ENCODE measurements at regions not wholly inside any gene's neighbourhood (a gene's known extent, or its start where the extent isn't known, plus 50 kb on each side); places are given as distances from the start of the nearest gene placed in this dataset.

DNA sequence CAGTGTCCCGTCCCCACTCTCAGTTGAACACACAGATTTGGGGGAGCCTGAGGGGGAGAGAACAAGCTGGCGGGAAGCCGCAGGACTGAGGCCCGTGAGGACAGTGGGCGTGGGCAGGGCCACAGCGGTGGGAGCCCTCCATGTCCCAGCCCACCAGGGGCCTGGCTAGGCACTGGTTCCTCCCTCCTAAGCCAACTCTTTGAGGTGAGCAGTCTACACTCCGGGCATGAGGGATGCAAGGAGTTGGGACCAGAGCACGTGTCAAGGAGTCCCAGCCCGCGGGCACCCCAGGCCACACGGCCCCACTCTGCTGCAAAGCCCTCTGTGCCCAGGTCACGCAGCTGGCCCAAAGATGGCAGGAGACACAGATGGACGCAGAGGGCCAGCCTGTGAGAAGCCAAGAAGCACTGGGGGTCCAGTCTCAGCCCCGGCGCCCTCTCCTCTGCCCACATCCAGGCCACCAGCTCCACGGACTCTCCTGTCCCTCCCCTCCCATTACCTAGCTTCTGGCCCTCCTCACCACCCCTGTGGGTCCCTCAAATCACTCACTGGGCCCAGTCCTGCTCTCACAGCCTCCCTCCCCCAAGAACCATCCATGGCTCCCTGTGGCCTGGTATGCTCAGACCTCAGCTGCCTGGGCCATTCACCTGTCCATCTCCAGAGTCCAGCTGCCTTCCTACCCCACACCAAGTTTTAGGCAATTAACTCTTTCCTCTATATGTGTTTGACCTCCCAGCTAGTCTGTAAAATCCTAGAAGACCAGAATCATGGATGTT, 206.5 kb downstream of the RBFOX3 start:
- in situ Hi-C loops (cut with MboI; ENCODE audit: low sequenced_read_pairs): no loop called here

DNA sequence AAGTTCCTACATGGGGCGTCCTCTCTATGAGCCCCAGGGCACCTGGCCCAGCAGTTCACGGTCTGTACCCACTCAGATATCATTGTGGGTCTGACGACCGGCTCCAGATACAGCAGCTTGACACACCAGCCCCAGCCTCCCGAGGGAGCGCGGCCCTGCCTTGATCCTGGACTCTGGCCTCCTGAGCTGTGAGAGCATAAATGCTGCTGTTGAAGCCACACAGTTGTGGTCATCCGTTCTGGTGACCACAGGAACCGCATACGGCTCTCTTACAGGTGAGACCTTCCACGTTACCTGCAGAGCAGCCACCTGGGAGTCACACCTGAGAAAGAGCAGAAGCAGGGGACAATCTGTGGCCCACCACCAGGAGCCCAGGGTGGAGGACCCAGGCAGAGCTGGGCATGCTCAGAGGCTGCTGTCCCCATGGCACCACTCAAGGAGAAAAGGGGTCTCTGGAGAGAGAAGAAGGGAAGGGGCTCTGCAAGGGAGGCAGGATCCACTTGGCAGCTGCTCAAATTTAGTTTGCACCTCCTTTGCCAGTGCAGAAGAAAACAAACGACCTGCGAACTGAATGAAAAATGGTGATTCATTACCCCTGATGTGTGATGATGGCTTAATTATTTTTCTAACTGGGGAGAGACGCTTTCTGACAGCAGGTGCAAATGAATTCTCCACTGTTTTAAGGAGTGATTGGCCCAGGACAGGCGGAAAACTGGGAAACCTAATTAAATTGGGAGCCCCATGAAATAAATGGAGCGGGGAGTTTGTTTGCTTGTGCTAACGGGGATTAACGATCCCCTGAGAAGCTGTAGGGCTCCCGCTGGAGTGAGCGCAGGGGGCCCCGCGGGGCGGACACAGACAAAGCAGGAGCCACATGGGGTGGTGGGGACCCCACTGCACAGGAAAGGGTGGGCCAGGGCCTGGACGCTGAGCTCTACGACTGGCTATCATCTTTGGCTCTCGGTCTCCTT, 208.9 kb downstream of the RBFOX3 start:
- in situ Hi-C loops (cut with MboI; ENCODE audit: low sequenced_read_pairs): no loop called here

DNA sequence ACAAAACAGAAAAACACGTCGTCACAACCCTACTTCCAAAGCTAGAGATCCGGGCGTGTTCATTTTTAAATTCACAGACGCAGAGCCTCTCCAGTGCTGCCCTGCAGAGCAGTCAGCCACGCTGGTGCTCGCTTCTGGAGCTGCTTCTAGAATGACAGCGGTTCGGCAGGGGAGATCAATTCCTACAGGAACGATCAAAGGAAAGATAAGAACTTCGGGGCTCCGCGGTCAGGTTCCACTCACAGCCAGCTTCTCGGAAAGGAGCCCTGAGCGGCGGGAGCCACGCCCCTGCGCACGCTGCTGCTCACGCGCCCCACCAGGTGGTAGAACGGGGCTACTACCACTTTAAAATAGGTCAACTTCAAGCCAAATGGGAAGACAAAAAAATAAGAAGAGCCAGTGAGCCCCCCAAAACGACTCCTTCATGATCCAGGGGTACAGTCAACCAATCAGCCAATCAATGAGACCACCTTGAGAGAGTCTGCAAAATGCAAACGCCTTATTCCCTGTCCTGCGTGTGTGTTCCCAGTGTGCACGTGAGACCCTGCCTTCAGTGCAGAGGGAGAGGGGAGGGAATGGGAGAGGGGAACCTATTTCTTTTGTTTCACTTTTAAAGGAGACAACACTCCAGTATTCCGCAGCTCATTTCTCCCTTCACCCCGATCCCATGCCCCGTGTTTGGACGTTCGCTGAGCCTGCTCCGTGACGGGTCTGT, 209.7 kb downstream of the RBFOX3 start:
- in situ Hi-C loops (cut with MboI; ENCODE audit: low sequenced_read_pairs): no loop called here

DNA sequence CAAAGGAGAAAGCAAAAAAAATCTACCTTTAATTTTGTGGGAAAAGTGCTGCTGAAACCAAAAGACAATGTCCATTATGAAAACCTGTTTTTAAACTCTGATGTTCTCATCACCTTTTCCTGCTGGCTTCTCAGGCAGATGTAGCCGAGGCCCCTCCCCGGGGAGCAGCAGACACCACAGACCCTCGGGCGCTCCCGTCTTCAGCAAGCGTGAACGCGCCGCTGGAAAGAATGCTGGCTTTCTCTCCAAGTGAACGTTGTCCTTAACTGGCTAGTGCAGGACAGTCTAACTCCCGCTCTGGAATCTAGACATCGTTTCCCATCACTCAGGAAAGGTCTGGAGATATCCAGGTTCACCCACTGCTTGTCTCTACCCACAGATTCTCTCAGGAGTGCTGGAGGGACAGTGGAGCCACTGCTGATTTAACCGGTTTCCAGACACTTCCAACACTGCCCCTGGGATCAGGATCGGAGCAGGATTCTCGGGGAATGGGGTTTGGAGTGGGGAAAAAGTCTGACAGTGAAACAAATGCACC, 211.2 kb downstream of the RBFOX3 start:
- in situ Hi-C loops (cut with MboI; ENCODE audit: low sequenced_read_pairs): loop anchor here (25.0 kb wide), 1 partner anchor 337 kb away; the partner anchor contains the start of gene ENGASE

DNA sequence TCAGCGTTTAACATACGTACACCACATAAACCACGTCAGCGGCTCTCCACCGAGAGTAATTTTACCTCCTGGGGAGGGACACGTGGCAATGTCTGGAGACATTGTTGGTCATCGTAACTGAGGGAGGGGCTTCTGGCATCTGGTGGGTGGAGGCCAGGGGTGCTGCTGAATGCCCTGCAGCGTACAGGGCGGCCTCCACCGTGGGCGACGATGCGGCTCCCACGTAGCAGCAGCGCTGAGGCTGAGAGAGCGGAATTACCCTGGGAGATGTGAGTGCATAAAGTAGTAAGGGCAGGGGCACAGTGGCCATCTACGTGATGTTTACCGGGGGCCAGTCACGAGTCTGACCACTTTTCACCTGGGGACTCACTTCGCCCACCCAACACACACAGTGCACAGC, 212.4 kb downstream of the RBFOX3 start:
- in situ Hi-C loops (cut with MboI; ENCODE audit: low sequenced_read_pairs): loop anchor here (25.0 kb wide), 1 partner anchor 336 kb away; the partner anchor contains the start of gene ENGASE

DNA sequence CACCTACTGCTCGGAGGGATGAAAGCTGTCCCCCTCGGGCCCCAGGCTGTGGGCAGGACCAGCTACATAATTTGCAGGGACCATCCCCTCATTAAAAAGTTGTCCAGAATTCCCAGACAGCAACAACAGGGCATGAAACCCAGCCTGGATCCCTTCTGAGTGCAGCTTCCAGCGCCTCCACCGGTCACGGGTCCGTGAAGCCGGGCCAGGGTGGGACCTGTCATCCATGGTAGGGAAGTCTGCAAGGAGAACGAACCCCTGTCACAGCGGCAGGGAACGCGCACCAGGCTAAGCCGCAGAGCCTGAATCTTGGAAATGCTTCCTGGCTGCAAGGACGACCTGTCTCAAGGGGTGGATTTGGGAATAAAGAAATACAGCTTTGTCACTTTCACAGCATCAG, 214.2 kb downstream of the RBFOX3 start:
- in situ Hi-C loops (cut with MboI; ENCODE audit: low sequenced_read_pairs): loop anchor here (25.0 kb wide), 1 partner anchor 334 kb away; the partner anchor contains the start of gene ENGASE

DNA sequence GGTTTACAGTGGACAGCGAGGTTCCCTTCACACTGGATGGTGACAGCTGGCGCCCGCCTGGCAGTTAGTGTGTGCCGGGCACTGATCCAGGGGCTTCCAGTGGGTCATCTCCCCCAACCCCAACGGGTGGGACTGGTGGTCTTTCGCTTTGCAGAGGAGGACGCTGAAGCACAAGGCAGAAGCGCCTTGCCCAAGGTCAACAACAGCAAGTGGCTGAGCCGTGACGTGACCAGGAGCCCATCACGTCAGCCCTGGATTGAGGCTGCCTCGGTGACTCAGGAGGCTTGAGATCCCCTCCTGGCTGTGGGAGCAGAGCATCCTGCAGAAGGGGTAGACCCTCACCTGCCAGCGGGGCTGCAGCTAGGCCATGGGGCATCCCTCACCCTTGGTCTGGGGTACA, 215.3 kb downstream of the RBFOX3 start:
- in situ Hi-C loops (cut with MboI; ENCODE audit: low sequenced_read_pairs): loop anchor here (25.0 kb wide), 1 partner anchor 333 kb away; the partner anchor contains the start of gene ENGASE

DNA sequence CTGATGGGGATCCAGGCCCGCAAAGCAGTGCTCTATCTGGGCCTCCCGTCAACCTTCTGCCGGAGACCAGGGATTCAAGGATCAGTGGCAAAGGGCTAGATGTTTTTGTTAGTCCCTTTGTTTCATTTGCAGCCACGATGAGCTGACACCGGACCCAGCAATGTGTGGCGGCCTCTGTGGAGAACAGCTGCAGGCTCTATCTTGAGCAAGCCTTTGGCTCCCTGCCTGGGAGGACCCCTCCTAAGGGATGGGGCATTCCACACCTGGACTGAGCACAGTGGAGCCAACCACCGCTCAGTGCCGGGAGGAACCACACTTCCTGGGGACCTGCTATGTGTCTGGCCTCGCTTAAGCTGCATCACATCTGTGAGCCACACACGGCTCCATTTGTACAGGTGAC, 215.8 kb downstream of the RBFOX3 start:
- in situ Hi-C loops (cut with MboI; ENCODE audit: low sequenced_read_pairs): loop anchor here (25.0 kb wide), 1 partner anchor 333 kb away; the partner anchor contains the start of gene ENGASE

DNA sequence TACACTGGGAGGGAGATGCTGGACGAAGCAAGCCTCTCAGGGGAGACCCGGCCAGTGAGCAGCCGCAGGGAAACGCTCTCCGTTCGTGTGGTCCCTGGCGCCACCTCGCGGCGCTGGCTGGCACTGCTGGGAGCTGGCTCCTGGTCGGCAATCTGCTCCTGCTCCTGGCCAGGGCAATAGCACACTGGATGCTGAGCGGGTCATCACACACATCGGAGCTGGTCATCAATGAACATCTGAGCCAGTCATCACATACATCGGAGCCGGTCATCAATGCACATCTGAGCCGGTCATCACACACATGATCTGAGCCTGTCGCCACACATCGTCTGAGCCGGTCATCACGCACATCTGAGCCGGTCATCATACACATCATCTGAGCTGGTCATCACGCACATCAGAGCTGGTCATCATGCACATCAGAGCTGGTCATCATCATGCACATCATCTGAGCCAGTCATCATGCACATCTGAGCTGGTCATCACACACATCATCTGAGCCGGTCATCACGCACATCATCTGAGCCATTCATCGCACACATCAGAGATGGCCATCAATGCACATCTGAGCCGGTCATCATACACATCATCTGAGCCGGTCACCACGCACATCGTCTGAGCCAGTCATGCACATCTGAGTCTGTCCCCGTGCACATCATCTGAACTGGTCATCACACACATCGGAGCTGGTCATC, 217.3 kb downstream of the RBFOX3 start:
- in situ Hi-C loops (cut with MboI; ENCODE audit: low sequenced_read_pairs): loop anchor here (25.0 kb wide), 1 partner anchor 331 kb away; the partner anchor contains the start of gene ENGASE

DNA sequence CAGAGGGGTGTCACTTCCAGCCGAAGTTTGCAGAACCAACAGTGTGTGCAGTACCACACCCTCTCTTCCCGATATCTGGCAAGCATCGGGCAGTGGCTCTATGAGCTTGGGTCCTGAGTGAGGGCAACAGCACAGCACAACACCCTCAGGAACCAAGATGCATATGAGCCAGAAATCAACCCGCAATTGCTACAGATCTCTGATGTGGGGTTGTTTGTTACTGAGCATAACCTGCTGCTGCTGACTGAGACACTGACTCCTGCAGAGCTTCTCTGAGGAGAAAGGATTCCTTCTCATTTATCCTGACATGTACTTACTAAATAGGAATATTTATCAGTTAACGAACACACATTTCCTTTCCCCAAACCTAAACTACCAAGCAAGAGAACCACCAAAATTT, 218.3 kb downstream of the RBFOX3 start:
- in situ Hi-C loops (cut with MboI; ENCODE audit: low sequenced_read_pairs): loop anchor here (25.0 kb wide), 1 partner anchor 330 kb away; the partner anchor contains the start of gene ENGASE

DNA sequence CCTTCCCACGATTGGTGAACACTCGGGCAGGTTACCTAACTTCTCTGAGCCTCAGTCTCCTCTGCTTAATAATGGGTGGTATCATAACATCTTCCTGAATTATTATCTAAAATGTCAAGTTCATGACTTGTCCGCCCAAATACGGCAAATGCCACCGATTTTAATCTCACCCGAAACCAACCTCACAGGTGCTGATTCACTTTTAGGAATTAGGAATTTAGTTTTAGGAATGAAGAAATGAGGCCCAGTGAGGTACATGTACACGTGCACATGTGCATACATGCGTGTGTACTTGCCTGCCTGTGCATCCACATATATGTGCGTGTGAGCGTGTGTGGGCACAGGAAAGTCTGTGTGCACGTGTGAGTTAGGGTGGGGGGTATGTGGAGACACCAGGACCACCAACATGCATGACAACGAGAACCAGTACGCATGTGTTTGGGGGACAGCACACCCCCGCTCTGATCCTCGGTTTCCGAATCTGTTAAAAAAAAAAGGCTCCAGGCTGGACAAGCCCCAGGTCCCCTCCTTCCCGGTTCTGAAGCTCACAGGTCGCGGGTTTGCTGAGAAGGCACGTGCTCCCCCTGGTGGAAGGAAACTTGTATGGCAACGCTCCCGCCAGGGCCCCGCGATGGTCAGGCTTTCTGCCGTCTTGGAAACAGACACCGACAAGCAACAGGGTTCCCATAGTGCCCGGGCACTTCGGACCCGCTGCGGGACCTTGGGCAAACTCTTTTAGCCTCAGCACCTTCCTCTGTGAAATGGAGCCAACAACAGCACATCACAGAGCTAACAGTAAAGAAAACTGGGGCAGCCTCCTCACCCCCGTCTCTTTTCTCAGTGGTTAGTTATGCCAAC, 219.2 kb downstream of the RBFOX3 start:
- in situ Hi-C loops (cut with MboI; ENCODE audit: low sequenced_read_pairs): loop anchor here (25.0 kb wide), 1 partner anchor 329 kb away; the partner anchor contains the start of gene ENGASE

DNA sequence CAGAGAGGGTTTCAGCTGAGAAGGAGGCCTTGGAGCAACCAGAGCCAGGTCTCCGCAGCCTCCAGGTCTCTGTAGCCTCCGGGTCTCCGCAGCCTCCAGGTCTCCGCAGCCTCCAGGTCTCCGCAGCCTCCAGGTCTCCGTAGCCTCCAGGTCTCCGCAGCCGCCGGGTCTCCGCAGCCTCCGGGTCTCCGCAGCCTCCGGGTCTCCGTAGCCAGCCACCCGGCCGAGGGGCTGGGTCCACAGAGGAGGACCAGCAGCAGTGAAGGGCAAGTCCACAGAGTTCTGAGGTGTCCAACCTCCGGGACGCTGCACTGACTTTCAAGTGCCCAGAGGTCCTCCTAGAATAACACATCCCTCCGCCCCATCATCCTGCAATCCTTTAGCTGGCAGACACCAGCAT, 221.0 kb downstream of the RBFOX3 start:
- in situ Hi-C loops (cut with MboI; ENCODE audit: low sequenced_read_pairs): loop anchor here (25.0 kb wide), 1 partner anchor 328 kb away; the partner anchor contains the start of gene ENGASE

DNA sequence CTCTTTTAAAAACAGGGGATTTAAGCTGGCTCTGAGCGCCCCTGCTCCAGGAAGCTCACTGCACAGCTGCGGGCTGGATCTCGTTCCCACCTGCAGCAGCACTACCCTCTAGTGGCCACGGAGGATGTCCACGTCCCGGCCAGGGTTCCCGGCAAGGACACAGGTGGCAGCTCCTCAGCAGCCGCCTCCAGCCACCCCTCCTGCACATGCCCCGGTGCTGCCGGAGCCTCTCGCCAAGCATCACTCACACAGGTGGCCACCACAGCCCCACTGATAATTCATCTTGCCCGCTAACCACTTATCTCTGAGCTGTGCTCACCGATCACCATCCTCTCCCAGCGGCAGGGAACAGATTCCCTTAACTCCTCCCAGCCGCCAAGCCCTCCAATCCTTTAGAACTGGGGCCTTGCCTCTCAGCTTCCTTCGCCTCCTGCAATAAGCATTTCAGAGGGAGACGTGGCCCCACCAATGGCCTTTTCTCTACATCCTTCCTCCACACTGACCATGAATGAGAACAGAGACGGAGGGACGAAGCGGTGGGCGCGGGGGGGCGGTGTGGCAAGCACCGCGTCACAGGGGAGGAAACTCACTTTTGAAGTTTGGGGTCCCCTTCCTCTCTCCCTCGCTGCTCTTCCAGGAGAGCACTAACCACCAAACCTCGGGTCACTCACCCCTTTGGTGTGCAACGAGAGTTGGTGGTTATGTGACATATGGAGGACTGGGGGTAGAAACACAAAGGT, 222.1 kb downstream of the RBFOX3 start:
- in situ Hi-C loops (cut with MboI; ENCODE audit: low sequenced_read_pairs): loop anchor here (25.0 kb wide), 1 partner anchor 326 kb away; the partner anchor contains the start of gene ENGASE

DNA sequence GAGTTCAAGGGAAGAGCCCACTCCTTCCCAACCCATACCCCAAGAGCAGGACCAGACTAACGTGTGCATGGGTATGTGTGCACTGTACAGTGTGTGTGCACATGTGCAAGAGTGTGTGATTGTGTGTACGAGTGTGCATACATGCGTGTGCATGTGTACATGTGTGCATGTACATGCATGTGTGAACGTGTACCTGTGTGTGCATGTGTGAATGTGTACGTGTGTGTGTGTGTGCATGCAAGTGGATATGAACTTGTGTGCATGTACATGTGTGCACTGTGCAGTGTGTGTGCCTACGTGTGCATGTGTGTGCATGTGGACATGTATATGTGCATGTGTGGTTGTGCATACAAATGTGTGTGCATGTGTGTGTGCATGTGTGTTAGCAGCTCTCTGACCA, 223.1 kb downstream of the RBFOX3 start:
- in situ Hi-C loops (cut with MboI; ENCODE audit: low sequenced_read_pairs): loop anchor here (25.0 kb wide), 1 partner anchor 325 kb away; the partner anchor contains the start of gene ENGASE

DNA sequence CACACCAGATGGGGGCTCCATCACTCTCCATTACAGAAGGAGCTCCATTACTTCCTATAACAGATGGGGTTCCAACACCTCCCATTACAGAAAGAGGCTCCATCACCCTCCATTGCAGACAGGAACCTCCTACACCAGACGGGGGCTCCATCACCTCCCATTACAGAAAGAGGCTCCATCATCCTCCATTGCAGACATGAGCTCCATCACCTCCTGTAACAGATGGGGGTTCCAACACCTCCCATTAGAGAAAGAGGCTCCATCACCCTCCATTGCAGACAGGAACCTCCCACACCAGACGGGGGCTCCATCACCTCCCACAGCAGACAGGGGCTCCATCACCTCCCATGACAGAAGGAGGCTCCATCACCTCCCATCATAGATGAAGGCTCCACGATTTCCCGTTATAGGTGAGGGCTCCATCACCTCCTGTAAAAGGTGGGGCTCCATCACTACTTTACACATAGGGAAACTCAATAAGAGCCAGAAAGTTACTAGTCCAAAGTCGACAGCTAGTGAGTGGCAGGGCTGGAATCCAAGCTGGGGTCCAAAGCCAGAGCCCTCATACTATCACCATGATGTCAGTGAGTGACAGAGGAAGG, 224.8 kb downstream of the RBFOX3 start:
- in situ Hi-C loops (cut with MboI; ENCODE audit: low sequenced_read_pairs): loop anchor here (25.0 kb wide), 1 partner anchor 324 kb away; the partner anchor contains the start of gene ENGASE

DNA sequence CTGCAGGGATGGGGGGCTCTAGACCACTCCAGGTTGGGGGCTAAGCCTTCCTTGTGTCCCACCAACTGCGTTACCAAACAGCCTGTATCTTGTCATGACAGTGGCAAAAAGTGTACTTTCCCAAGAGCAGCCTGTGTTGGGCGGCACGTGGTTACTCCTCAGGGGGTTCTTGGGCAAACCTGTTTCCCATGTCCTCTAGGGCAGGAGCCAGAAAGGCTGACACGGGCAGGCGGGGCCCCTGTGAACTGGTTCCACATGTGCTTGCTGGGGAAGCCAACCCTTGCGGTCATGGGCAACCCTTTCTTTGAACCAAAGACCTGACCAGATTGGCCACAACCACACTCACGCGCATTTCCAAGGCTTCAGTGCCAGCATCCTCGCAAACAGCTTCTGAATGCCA, 228.5 kb downstream of the RBFOX3 start:
- in situ Hi-C loops (cut with MboI; ENCODE audit: low sequenced_read_pairs): loop anchor here (25.0 kb wide), 1 partner anchor 320 kb away; the partner anchor contains the start of gene ENGASE

Measured in HL-60/S4 (cell line).